NB4 (cell line): ENCODE measurements at regions not wholly inside any gene's neighbourhood (a gene's known extent, or its start where the extent isn't known, plus 50 kb on each side); places are given as distances from the start of the nearest gene placed in this dataset.

Experiments
- DNase-seq: peaks from one replicate; pipeline ENCODE4 v3.0.0; 2010; ENCODE audit warnings: low read depth
- H3K4me3 ChIP-seq: one replicate; pipeline ENCODE4 v1.5.1; 2011; ENCODE audit warnings: mild to moderate bottlenecking, low read depth, low read length, moderate library complexity
- CTCF ChIP-seq: IDR thresholded peaks from one replicate; pipeline ENCODE4 v1.5.1; 2012; ENCODE audit warnings: low read depth, low read length
- MAX ChIP-seq: IDR thresholded peaks from 2 replicates; pipeline ENCODE4 v1.6.1; 2011; ENCODE audit warnings: low read depth, low read length
- MYC ChIP-seq: IDR thresholded peaks from 2 replicates; pipeline ENCODE4 v1.6.1; 2011; ENCODE audit warnings: low read depth, low read length
- POLR2A ChIP-seq: IDR thresholded peaks from 2 replicates; pipeline ENCODE4 v1.6.1; 2011; ENCODE audit warnings: mild to moderate bottlenecking; ENCODE audit not compliant: insufficient read length; ENCODE audit errors: extremely low read depth

GRCh38 chr10:63986536-63986935, 465.3 kb downstream of the REEP3 start:
- H3K4me3 ChIP-seq, result no peak overlapping the region
- TF ChIP-seq CTCF (no peak), MAX (no peak), MYC (no peak), POLR2A (no peak)
- no peak for DNase-seq

GRCh38 chr10:63987212-63987611, 466.0 kb downstream of the REEP3 start:
- DNase-seq, result no peak
- TF ChIP-seq MAX (no peak), CTCF (peak; percentile 36)
- no peak overlapping the region for H3K4me3 ChIP-seq

GRCh38 chr10:63994371-63994770, 473.2 kb downstream of the REEP3 start:
- no peak for DNase-seq
- H3K4me3 ChIP-seq, result no peak overlapping the region
- TF ChIP-seq MAX (no peak), POLR2A (no peak), CTCF (no peak), MYC (no peak)

- DNase-seq, result no peak
- no peak for TF ChIP-seq CTCF
- no peak for TF ChIP-seq MYC
- no peak for TF ChIP-seq MAX
- no peak for TF ChIP-seq POLR2A
- H3K4me3 ChIP-seq, result no peak overlapping the region
Measured at GRCh38 chr10:64007157-64007556, 486.0 kb downstream of the REEP3 start.

- DNase-seq, result no peak
- H3K4me3 ChIP-seq, result no peak overlapping the region
- no peak for TF ChIP-seq POLR2A
- no peak for TF ChIP-seq MYC
- no peak for TF ChIP-seq MAX
- no peak for TF ChIP-seq CTCF
Measured at GRCh38 chr10:64010711-64011110, 489.5 kb downstream of the REEP3 start.
